ENCODE measurements at regions not wholly inside any gene's neighbourhood (a gene's known extent, or its start where the extent isn't known, plus 50 kb on each side); places are given as distances from the start of the nearest gene placed in this dataset.

DNA sequence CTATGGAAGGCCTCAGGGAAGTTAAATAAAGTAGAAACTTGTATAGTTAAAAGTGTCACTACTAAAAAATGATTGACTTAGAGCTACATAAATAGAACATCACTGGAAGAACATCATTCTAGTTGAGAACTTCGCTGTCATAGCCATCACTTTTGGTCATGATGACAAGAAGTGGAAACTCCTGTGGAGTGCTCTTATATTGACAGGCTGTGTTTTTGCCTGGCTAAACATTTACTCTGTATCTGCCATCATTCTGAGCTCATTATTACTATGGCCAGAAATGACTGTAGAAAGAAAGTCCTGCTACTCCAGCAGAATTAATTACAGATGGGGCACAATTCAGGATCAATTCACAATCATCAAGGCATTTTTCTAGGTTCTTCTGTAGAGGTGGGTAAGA is 165.1 kb upstream of the GOLIM4 start:
- Histone ChIP-seq H3K36me3 (ENCODE audit: low read depth, missing control alignments) (no peaks in the 10 kb centered on the region), H3K4me3 (no peak overlapping the region), H3K27ac (no peak overlapping the region), H3K4me1 (no peaks in the 10 kb centered on the region), H3K27me3 (no peaks in the 10 kb centered on the region), H3K9me3 (no peaks in the 10 kb centered on the region)
- no peak for TF ChIP-seq POLR2A (IDR thresholded peaks at IDR 0.05)
- TF ChIP-seq, protein P1, sequence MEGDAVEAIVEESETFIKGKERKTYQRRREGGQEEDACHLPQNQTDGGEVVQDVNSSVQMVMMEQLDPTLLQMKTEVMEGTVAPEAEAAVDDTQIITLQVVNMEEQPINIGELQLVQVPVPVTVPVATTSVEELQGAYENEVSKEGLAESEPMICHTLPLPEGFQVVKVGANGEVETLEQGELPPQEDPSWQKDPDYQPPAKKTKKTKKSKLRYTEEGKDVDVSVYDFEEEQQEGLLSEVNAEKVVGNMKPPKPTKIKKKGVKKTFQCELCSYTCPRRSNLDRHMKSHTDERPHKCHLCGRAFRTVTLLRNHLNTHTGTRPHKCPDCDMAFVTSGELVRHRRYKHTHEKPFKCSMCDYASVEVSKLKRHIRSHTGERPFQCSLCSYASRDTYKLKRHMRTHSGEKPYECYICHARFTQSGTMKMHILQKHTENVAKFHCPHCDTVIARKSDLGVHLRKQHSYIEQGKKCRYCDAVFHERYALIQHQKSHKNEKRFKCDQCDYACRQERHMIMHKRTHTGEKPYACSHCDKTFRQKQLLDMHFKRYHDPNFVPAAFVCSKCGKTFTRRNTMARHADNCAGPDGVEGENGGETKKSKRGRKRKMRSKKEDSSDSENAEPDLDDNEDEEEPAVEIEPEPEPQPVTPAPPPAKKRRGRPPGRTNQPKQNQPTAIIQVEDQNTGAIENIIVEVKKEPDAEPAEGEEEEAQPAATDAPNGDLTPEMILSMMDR (IDR thresholded peaks at IDR 0.05): no peak
- no peak for DNase-seq
- intact Hi-C loops (cut with DNase I; ENCODE audit: low total_unique reads): no loop called here
- 85 to 93% methylated on average over 1 of the region's 1 CpG for whole genome bisulfite sequencing, 2 donors

- WGBS, 2 donors: 45 to 54% methylated on average over 2 of the region's 2 CpGs
- intact Hi-C loops (cut with DNase I; ENCODE audit: low total_unique reads): no loop called here
- no peaks in the 10 kb centered on the region for H3K9me3 ChIP-seq
- no peak for DNase-seq
- peaks cover 3% of the 10 kb centered on the region for H3K4me1 ChIP-seq
- TF ChIP-seq POLR2A (IDR thresholded peaks at IDR 0.05): no peak
- TF ChIP-seq, protein P1 (IDR thresholded peaks at IDR 0.05): no peak
- no peaks in the 10 kb centered on the region for H3K36me3 ChIP-seq (ENCODE audit: low read depth, missing control alignments)
- no peak overlapping the region for H3K27ac ChIP-seq
- no peak overlapping the region for H3K4me3 ChIP-seq
- H3K27me3 ChIP-seq: no peaks in the 10 kb centered on the region
These were observed 155.6 kb upstream of the GOLIM4 start for GRCh38 chr3:168251371-168251770.

- no peak overlapping the region for H3K27ac ChIP-seq
- WGBS, 2 donors: 2 to 3% methylated on average over 16 of the region's 16 CpGs
These were observed 154.7 kb upstream of the GOLIM4 start for GRCh38 chr3:168250415-168250861.

DNA sequence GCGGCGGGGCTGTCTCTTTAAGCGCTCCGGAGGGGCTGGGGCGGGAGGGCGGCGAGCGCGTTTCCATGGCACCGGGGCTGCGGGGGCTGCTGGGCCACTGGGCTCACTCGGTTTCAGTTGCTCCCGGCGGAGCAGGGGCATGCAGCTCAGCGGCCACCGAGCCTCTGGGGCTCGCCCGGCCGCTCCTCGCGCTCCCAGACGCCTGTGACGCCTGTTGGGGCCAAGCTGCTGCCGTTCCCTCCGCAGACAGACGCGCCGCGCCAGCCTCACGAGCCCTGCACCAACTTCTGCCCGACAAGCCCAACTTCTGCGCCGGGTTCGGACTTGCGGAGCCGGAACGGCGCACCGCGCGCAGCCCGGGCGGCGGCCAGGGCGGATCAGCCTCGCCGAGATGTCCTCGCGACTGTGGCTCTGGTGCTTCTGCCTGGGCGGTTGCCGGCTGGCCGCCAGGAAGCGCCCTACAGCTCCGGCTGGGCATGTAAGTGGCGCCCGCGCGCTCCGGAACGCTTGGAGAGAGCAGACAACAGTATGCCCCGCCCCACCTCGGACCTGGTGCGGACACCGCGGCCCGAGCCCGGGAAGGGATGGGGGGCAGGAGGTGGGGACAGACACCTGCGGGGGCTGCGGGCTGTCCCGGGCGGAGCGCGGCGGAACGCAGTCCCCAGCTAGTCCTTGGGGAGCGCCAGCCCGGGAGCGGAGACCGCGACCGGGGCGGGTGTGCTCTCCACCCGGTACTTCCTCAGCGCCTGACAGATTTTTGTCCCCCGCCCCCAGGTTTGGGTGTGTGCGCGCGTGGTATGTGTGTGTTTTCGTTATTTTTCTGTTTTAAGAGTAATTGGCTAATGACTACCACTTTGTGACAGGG is 154.1 kb upstream of the GOLIM4 start:
- 0 to 1% methylated on average over 26 to 68 of the region's 89 CpGs for WGBS, 2 donors
- DNase-seq: peak; percentile 82
- Histone ChIP-seq H3K9me3 (no peaks in the 10 kb centered on the region), H3K27me3 (no peaks in the 10 kb centered on the region), H3K27ac (peak overlapping the region; percentile 25 to 31), H3K4me3 (peak overlapping the region; percentile 42 to 49), H3K4me1 (peaks cover 3% of the 10 kb centered on the region), H3K36me3 (ENCODE audit: low read depth, missing control alignments) (no peaks in the 10 kb centered on the region)
- TF ChIP-seq, protein P1 (IDR thresholded peaks at IDR 0.05): no peak
- no peak for TF ChIP-seq POLR2A (IDR thresholded peaks at IDR 0.05)
- intact Hi-C loops (cut with DNase I; ENCODE audit: low total_unique reads): no loop called here

More at GRCh38 chr3:168250415-168250861, 154.7 kb upstream of the GOLIM4 start:
- no peaks in the 10 kb centered on the region for H3K27me3 ChIP-seq
- intact Hi-C loops (cut with DNase I; ENCODE audit: low total_unique reads): no loop called here
- no peaks in the 10 kb centered on the region for H3K9me3 ChIP-seq
- H3K4me3 ChIP-seq: peak overlapping the region; percentile 42 to 49
- no peaks in the 10 kb centered on the region for H3K36me3 ChIP-seq (ENCODE audit: low read depth, missing control alignments)
- peaks cover 3% of the 10 kb centered on the region for H3K4me1 ChIP-seq
- DNase-seq: peak; percentile 19
- TF ChIP-seq, protein P1 (IDR thresholded peaks at IDR 0.05): no peak
- TF ChIP-seq POLR2A (IDR thresholded peaks at IDR 0.05): no peak

GRCh38 chr3:168249205-168249549 is 153.5 kb upstream of the GOLIM4 start:
- Histone ChIP-seq H3K27me3 (no peaks in the 10 kb centered on the region), H3K27ac (peak overlapping the region; percentile 25 to 31), H3K4me3 (peak overlapping the region; percentile 42 to 49), H3K36me3 (ENCODE audit: low read depth, missing control alignments) (no peaks in the 10 kb centered on the region), H3K4me1 (peaks cover 3% of the 10 kb centered on the region), H3K9me3 (no peaks in the 10 kb centered on the region)
- 0 to 5% methylated on average over 4 to 16 of the region's 16 CpGs for WGBS, 2 donors
- TF ChIP-seq, protein P1 (IDR thresholded peaks at IDR 0.05): no peak
- no peak for TF ChIP-seq POLR2A (IDR thresholded peaks at IDR 0.05)
- peak; percentile 17 for DNase-seq
- intact Hi-C loops (cut with DNase I; ENCODE audit: low total_unique reads): no loop called here

All from testis (tissue), 2 donors.